RCC 7860 (cell line): ENCODE measurements at regions not wholly inside any gene's neighbourhood (a gene's known extent, or its start where the extent isn't known, plus 50 kb on each side); places are given as distances from the start of the nearest gene placed in this dataset.

ENCODE experiments used
- DNase-seq: peaks from one replicate; pipeline ENCODE4 v3.0.0-alpha.2; 2015; ENCODE audit warnings: low spot score
- FAIRE-seq: peaks from 2 replicates; lab custom pipeline; 2012; peaks lifted over from hg19 to GRCh38; lab: Jason Lieb, UNC

- FAIRE-seq, result no peak
- DNase-seq, result no peak
These were observed 362.2 kb upstream of the PCDH20 start for GRCh38 chr13:61777899-61778298.

DNA sequence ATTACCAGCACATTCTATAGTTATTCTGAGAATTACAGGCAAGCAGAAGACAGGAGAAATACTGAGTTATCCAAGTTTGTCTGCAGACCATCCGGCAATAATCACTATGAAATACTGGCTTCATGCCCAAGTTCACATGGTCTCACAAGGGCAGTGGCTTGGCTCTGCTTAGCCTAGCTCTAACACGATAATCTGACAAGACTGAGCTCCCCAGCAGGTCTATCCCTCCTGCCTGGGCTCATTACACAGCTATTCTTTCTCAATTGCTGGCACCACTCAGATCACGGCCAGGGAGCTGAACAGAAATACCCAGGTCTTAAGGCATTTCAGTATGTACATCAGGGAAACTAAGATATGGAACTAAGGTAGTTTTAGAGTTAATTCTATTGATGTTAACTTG, 361.6 kb upstream of the PCDH20 start:
- DNase-seq (no peak), FAIRE-seq (no peak)

DNA sequence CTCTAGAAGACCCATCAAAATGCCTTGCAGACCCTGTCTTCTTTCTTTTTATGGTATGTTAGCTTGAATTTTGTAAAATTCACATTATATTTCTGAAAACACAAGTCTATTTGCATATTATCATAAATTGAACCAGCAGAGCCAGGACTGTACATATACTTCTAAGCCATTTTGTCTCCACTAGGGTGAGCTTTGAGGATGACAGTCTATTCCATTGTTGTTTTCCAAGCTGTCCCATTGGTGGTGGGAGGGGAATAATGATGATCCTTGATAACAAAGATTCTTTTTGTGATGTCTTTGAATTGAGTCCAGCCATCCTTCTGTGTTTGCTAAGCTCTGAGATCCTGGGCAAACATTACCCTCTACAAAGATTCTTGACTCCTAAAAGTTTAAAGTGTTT, 359.3 kb upstream of the PCDH20 start:
- FAIRE-seq, result no peak
- DNase-seq, result no peak

GRCh38 chr13:61770681-61771080, 355.0 kb upstream of the PCDH20 start:
- DNase-seq, result no peak
- no peak for FAIRE-seq

GRCh38 chr13:61768175-61768574, 352.5 kb upstream of the PCDH20 start:
- FAIRE-seq, result no peak
- DNase-seq, result no peak

DNA sequence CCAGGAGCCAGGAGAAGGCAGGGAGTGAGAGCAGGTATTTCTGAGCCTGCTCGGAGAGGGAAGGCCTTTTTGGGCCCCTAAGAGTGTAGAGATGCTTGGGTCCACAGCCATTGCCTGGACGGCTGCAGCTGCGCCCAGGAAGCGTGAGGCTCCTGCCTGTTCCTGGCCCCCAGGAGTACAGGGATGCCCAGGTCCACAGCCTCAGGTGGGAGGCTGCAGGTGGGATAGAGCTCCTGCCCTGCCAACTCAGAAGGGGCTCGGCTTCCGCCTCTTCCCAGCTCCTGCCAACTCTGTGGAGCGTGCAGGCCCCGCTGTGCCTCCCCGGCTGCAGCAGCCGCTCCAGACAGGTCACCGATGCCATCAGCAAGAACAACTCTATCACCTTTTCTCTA, 351.0 kb upstream of the PCDH20 start:
- no peak for DNase-seq
- no peak for FAIRE-seq

GRCh38 chr13:61765940-61766666, 350.5 kb upstream of the PCDH20 start:
- DNase-seq (no peak), FAIRE-seq (no peak)

GRCh38 chr13:61765181-61765742, 349.6 kb upstream of the PCDH20 start:
- FAIRE-seq (no peak), DNase-seq (no peak)

- FAIRE-seq, result no peak
- DNase-seq, result no peak
These were observed 346.0 kb upstream of the PCDH20 start for GRCh38 chr13:61761690-61762089.

DNA sequence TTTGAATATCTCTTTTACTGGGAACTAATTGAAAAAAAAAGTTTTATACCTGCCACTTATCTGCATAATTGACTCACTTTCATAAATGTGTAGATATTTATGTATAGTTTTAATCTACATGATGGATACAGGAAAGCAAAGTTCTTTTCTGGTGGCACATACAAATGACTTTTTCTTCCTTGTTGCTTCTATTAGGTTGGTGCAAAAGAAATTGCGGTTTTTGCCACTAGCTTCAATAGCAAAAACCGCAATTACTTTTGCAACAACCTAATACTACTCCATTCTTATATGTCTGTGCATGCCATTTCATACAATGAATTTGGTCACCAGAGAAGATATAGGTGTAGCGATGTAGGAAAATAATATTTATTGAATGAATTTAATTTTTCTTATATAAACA, 344.5 kb upstream of the PCDH20 start:
- DNase-seq, result no peak
- no peak for FAIRE-seq

GRCh38 chr13:61756031-61756430, 340.4 kb upstream of the PCDH20 start:
- FAIRE-seq (no peak), DNase-seq (no peak)

- no peak for FAIRE-seq
- no peak for DNase-seq
These were observed 335.4 kb upstream of the PCDH20 start for GRCh38 chr13:61751039-61751438.

DNA sequence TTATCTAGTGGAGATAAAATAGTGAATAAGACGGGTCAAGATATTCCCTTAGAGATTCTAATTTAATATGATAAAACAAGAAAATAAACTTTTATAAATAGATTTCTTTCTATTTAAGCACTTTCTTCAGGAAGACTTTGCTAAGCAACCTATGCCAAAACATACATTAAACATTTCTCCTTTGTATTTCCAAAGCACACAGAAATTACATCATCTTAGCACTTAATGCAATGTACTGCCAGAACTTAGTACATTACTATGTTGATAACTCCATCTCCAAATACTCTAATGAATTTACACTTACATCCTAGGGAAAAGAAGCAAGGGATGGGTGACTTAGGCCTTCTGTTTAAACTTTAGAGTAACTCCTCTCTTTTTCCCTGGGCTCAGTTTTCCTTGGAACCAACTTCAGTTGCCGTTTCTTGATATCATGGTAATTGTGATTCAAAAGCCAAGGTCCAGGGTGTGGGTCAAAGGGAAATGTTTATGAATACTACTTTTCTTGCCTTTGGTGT, 322.6 kb upstream of the PCDH20 start:
- FAIRE-seq, result no peak
- DNase-seq, result no peak

DNA sequence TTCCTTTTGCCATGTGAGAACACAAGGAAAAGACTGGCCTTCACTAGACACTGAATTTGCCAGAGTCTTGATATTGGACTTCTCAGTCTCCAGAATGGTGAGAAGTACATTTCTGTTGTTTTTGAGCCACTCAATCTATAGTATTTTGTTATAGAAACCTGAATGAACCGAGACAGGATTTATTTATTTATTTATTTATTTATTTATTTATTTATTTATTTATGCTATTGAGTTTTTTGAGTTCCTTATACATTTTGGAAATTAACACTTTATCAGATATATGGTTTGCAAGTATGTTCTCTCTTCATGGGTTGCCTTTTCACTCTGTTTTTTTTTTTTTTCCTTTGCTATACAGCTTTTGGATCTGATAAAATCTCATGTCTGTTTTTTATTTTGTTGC, 319.0 kb upstream of the PCDH20 start:
- DNase-seq (no peak), FAIRE-seq (no peak)

GRCh38 chr13:61728471-61728870, 312.8 kb upstream of the PCDH20 start:
- FAIRE-seq, result no peak
- no peak for DNase-seq

DNA sequence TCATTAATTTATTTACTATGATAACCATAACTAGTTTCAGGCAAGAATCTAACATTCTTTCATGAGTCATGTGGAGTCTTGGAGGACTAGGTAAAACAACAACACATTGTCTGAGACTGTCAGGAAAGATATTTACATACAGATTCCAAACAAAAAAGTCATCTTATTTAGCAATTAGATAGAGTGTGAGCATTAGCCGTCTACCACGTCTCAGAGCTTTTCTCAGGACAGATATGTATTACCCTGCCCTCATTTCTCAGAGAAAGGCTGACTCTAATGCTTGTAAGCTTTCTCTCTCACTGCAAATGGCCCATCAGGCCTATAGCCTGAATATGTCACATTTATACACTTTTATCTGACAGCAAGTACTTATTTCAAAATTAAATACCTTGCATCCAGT, 312.1 kb upstream of the PCDH20 start:
- FAIRE-seq, result no peak
- no peak for DNase-seq

- DNase-seq (no peak), FAIRE-seq (no peak)
These were observed 310.2 kb upstream of the PCDH20 start for GRCh38 chr13:61725806-61726205.

GRCh38 chr13:61722119-61722518, 306.5 kb upstream of the PCDH20 start:
- FAIRE-seq, result no peak

DNA sequence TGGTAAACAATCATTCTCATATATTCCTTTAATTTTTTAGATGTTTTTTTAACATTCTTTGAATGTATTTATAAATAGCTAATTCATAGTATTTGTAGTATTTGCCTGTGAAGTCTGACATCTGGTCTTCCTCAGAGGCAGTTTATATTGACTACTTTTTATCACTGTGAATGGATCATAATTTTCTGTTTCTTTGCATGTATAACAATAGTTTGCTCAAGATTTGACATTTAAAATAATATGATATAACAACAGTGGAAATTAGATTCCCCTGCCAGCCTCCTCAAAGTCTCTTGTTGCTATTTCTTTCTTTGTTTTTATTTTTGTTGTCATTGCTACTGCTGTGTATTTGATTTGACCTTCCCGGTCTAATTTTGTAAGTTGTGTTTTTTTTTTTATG, 297.0 kb upstream of the PCDH20 start:
- FAIRE-seq, result no peak

More at GRCh38 chr13:61722119-61722518, 306.5 kb upstream of the PCDH20 start:
- no peak for DNase-seq

DNA sequence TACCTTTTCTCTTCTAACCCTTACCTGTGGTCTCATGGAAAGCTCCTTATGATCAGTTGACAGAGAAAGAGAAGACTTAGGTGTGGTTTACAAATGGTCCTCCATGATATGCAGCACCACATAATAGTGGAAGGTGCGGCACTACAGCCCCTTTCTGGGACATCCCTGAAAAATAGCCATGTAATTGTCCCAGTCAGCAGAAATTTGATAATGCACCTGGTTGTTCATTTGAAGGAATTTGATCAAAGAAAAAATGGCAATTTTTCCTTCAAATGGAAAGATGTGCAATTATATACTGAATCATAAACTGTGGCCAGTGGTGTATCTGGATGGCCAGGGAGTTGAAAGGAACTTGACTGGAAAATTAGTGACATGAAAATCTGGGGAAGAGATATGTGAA, 293.6 kb upstream of the PCDH20 start:
- DNase-seq (no peak), FAIRE-seq (no peak)

More for the DNA sequence above, 297.0 kb upstream of the PCDH20 start:
- no peak for DNase-seq

GRCh38 chr13:61706899-61707298, 291.2 kb upstream of the PCDH20 start:
- FAIRE-seq (no peak), DNase-seq (no peak)

- DNase-seq (no peak), FAIRE-seq (no peak)
These were observed 285.0 kb upstream of the PCDH20 start for GRCh38 chr13:61700620-61701019.

GRCh38 chr13:61700181-61700580, 284.5 kb upstream of the PCDH20 start:
- DNase-seq, result no peak
- FAIRE-seq, result no peak
